ENCODE measurements at regions not wholly inside any gene's neighbourhood (a gene's known extent, or its start where the extent isn't known, plus 50 kb on each side); places are given as distances from the start of the nearest gene placed in this dataset.

DNA sequence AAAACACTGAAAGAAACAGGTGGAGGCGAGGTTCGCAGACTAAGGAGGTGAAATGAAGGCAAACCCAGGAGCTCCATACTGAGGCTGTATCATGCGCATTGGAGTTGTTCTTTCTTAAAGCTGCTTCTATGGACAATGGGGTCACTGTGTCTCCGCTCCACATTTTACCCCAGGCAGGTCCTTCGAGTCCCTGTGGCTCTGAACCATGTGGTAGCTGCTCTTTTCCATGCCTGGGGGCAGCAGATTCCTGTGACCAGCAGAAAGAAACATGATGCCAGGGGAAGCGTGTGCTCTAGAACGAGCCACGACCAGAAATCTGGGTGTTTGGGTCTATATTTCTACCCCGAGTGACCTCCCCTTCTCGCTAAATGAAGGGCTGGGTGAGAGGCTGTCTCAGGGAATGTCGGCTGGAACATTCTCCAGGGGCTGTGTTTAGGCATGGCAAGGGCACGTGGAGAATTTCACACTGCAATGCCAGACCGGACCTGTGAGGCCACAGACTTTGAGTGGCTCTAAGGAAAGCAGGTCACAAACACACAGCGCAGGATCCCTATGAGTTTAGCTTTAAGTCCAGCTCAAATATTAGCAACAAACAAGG, 95.7 kb upstream of the IRS2 start:
- POLR2A ChIA-PET, result no interaction called here
- H3K4me1 ChIP-seq (ENCODE audit: control insufficient read depth, insufficient read depth, low read length), result no peaks in the 10 kb centered on the region
- H3K27me3 ChIP-seq (ENCODE audit: control insufficient read depth, insufficient read depth, low read length), result no peaks in the 10 kb centered on the region
- no peak for TF ChIP-seq CTCF (IDR thresholded peaks at IDR 0.05)
- TF ChIP-seq TCF7L2 (IDR thresholded peaks at IDR 0.05; ENCODE audit: low read depth, low read length), result no peak
- TF ChIP-seq, protein P1, sequence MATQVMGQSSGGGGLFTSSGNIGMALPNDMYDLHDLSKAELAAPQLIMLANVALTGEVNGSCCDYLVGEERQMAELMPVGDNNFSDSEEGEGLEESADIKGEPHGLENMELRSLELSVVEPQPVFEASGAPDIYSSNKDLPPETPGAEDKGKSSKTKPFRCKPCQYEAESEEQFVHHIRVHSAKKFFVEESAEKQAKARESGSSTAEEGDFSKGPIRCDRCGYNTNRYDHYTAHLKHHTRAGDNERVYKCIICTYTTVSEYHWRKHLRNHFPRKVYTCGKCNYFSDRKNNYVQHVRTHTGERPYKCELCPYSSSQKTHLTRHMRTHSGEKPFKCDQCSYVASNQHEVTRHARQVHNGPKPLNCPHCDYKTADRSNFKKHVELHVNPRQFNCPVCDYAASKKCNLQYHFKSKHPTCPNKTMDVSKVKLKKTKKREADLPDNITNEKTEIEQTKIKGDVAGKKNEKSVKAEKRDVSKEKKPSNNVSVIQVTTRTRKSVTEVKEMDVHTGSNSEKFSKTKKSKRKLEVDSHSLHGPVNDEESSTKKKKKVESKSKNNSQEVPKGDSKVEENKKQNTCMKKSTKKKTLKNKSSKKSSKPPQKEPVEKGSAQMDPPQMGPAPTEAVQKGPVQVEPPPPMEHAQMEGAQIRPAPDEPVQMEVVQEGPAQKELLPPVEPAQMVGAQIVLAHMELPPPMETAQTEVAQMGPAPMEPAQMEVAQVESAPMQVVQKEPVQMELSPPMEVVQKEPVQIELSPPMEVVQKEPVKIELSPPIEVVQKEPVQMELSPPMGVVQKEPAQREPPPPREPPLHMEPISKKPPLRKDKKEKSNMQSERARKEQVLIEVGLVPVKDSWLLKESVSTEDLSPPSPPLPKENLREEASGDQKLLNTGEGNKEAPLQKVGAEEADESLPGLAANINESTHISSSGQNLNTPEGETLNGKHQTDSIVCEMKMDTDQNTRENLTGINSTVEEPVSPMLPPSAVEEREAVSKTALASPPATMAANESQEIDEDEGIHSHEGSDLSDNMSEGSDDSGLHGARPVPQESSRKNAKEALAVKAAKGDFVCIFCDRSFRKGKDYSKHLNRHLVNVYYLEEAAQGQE (IDR thresholded peaks at IDR 0.05; ENCODE audit: insufficient read depth in 1 of 2, low read depth in 2 of 2, low read length in 1 of 2), result no peak
- no peak for TF ChIP-seq POLR2AphosphoS5 (IDR thresholded peaks at IDR 0.05; ENCODE audit: low read depth, low read length)
- TF ChIP-seq SIN3A (IDR thresholded peaks at IDR 0.05; ENCODE audit: borderline replicate concordance, insufficient read depth, low read depth, low read length), result no peak
- no peaks in the 10 kb centered on the region for H3K9me3 ChIP-seq (ENCODE audit: control insufficient read depth, insufficient read depth, low read depth, low read length)
- intact Hi-C loops (cut with micrococcal nuclease; ENCODE audit: unreplicated experiment), result no loop called here
- CTCF ChIA-PET, result no interaction called here
- in situ Hi-C loops (cut with HindIII; ENCODE audit: low pct_unique_long_range_greater_than_20kb, low sequenced_read_pairs), result no loop called here
- H3K4me3 ChIP-seq (ENCODE audit: low read depth in 2 of 2, low read length in 2 of 2), result no peak overlapping the region
- H3K36me3 ChIP-seq (ENCODE audit: control insufficient read depth, insufficient read depth, low read length), result no peaks in the 10 kb centered on the region
- no peak for DNase-seq (ENCODE audit: low read depth, low spot score)
- no peak overlapping the region for H3K27ac ChIP-seq (ENCODE audit: low read length)
- no TSS peak for BruUV-seq (replicated peaks)
- no peak for ATAC-seq

DNA sequence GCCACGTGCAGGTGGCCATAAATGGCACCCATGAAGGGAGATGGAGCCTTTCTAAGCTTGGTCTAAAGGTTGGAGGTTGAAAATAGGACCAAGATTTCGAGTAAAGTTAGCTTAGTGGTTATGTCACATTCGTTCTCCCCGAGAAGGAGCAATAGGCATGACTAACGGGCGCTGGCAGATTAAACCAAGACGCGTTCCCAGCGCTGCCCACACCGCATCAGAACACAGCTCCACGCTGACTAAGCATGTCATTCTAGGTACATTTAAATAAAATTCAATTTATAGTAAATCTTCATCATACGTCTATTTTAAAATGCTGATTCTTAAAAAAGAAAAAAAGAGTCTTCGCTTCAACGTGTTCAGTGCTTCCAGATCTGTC, 95.0 kb upstream of the IRS2 start:
- no peaks in the 10 kb centered on the region for H3K4me1 ChIP-seq (ENCODE audit: control insufficient read depth, insufficient read depth, low read length)
- no peak overlapping the region for H3K4me3 ChIP-seq (ENCODE audit: low read depth in 2 of 2, low read length in 2 of 2)
- H3K27me3 ChIP-seq (ENCODE audit: control insufficient read depth, insufficient read depth, low read length), result no peaks in the 10 kb centered on the region
- no peaks in the 10 kb centered on the region for H3K9me3 ChIP-seq (ENCODE audit: control insufficient read depth, insufficient read depth, low read depth, low read length)
- BruUV-seq (replicated peaks), result no TSS peak
- CTCF ChIA-PET, result no interaction called here
- TF ChIP-seq POLR2AphosphoS5 (IDR thresholded peaks at IDR 0.05; ENCODE audit: low read depth, low read length) (no peak), CTCF (IDR thresholded peaks at IDR 0.05) (no peak), TCF7L2 (IDR thresholded peaks at IDR 0.05; ENCODE audit: low read depth, low read length) (no peak), SIN3A (IDR thresholded peaks at IDR 0.05; ENCODE audit: borderline replicate concordance, insufficient read depth, low read depth, low read length) (no peak)
- TF ChIP-seq, protein P1 (IDR thresholded peaks at IDR 0.05; ENCODE audit: insufficient read depth in 1 of 2, low read depth in 2 of 2, low read length in 1 of 2), result no peak
- POLR2A ChIA-PET, result no interaction called here
- H3K36me3 ChIP-seq (ENCODE audit: control insufficient read depth, insufficient read depth, low read length), result no peaks in the 10 kb centered on the region
- DNase-seq (ENCODE audit: low read depth, low spot score), result no peak
- no peak overlapping the region for H3K27ac ChIP-seq (ENCODE audit: low read length)
- ATAC-seq, result no peak
- in situ Hi-C loops (cut with HindIII; ENCODE audit: low pct_unique_long_range_greater_than_20kb, low sequenced_read_pairs), result no loop called here
- intact Hi-C loops (cut with micrococcal nuclease; ENCODE audit: unreplicated experiment), result no loop called here
